SH-SY5Y (cell line): ENCODE measurements at regions not wholly inside any gene's neighbourhood (a gene's known extent, or its start where the extent isn't known, plus 50 kb on each side); places are given as distances from the start of the nearest gene placed in this dataset.

Experiments
- GATA2 ChIP-seq: IDR thresholded peaks from 2 replicates; pipeline ENCODE4 v1.6.1; 2011; ENCODE audit warnings: mild to moderate bottlenecking, low read depth, low read length
- GATA3 ChIP-seq: IDR thresholded peaks from 2 replicates; pipeline ENCODE4 v1.6.1; 2011; ENCODE audit warnings: low read depth, mild to moderate bottlenecking, low read length, moderate library complexity

- TF ChIP-seq GATA2 = no peak
- TF ChIP-seq GATA3 = no peak
Observed at GRCh38 chr15:97072545-97072944, 742.0 kb downstream of the NR2F2 start.
